ENCODE measurements at regions not wholly inside any gene's neighbourhood (a gene's known extent, or its start where the extent isn't known, plus 50 kb on each side); places are given as distances from the start of the nearest gene placed in this dataset.

DNA sequence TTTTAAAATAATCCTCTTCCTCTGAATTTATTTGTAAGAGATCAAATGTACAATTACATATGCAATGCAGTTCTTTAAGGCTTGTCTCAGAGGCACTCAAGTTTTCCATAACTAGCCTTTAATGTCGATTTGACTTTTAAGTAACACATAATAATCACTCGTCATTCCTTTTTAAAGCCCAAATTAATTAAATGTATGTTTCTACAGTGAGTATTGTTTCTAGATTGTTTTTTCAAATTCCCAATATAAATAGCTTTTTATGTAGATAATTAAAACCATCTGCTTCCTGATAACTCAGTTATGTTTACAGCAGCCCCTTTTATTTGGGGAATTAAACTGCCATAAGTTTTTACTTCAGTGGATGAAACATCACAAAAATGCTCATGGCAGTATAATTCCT is 185.1 kb downstream of the ETNK1 start:
- no peak overlapping the region for H3K4me3 ChIP-seq (ENCODE audit: low read depth, low read length)
- TF ChIP-seq CTCF (IDR thresholded peaks at IDR 0.05; ENCODE audit: insufficient read depth in 1 of 2, low read depth in 1 of 2, low read length in 1 of 2, severe bottlenecking in 1 of 2, unreplicated experiment in 1 of 2) = no peak
- H3K27ac Mint-ChIP-seq (ENCODE audit: unreplicated experiment) = no peak overlapping the region
- no peaks in the 10 kb centered on the region for H3K36me3 Mint-ChIP-seq (ENCODE audit: insufficient read depth, unreplicated experiment)
- intact Hi-C loops (cut with micrococcal nuclease; ENCODE audit: unreplicated experiment) = no loop called here
- no peak overlapping the region for H3K4me3 Mint-ChIP-seq (ENCODE audit: unreplicated experiment)
- no peaks in the 10 kb centered on the region for H3K4me1 Mint-ChIP-seq (ENCODE audit: low read depth, unreplicated experiment)
- ChIA-PET CTCF (no interaction called here), POLR2A (no interaction called here)
- no peak for DNase-seq
- H3K9me3 Mint-ChIP-seq (ENCODE audit: unreplicated experiment) = no peaks in the 10 kb centered on the region
- no peaks in the 10 kb centered on the region for H3K27me3 ChIP-seq (replicated peaks; ENCODE audit: control insufficient read depth, insufficient read depth, low read length)
- H3K36me3 ChIP-seq (ENCODE audit: control insufficient read depth, insufficient read depth, low read length) = no peaks in the 10 kb centered on the region
- no peaks in the 10 kb centered on the region for H3K4me1 ChIP-seq
- no peaks in the 10 kb centered on the region for H3K9me3 ChIP-seq
- no TSS peak for BruUV-seq (replicated peaks)
- H3K27me3 Mint-ChIP-seq (ENCODE audit: insufficient read depth, unreplicated experiment) = peaks cover 26% of the 10 kb centered on the region

- Mint-ChIP-seq H3K36me3 (ENCODE audit: insufficient read depth, unreplicated experiment) (no peaks in the 10 kb centered on the region), H3K9me3 (ENCODE audit: unreplicated experiment) (no peaks in the 10 kb centered on the region), H3K27me3 (ENCODE audit: insufficient read depth, unreplicated experiment) (peaks cover 26% of the 10 kb centered on the region), H3K27ac (ENCODE audit: unreplicated experiment) (no peak overlapping the region), H3K4me1 (ENCODE audit: low read depth, unreplicated experiment) (no peaks in the 10 kb centered on the region), H3K4me3 (ENCODE audit: unreplicated experiment) (no peak overlapping the region)
- Histone ChIP-seq H3K9me3 (no peaks in the 10 kb centered on the region), H3K27me3 (replicated peaks; ENCODE audit: control insufficient read depth, insufficient read depth, low read length) (no peaks in the 10 kb centered on the region), H3K4me1 (no peaks in the 10 kb centered on the region), H3K4me3 (ENCODE audit: low read depth, low read length) (no peak overlapping the region), H3K36me3 (ENCODE audit: control insufficient read depth, insufficient read depth, low read length) (no peaks in the 10 kb centered on the region)
- intact Hi-C loops (cut with micrococcal nuclease; ENCODE audit: unreplicated experiment) = no loop called here
- no TSS peak for BruUV-seq (replicated peaks)
- DNase-seq = no peak
- no peak for TF ChIP-seq CTCF (IDR thresholded peaks at IDR 0.05; ENCODE audit: insufficient read depth in 1 of 2, low read depth in 1 of 2, low read length in 1 of 2, severe bottlenecking in 1 of 2, unreplicated experiment in 1 of 2)
- ChIA-PET POLR2A (no interaction called here), CTCF (no interaction called here)
These were observed 187.6 kb downstream of the ETNK1 start for GRCh38 chr12:22812531-22812930.

GRCh38 chr12:22821985-22822384 is 197.0 kb downstream of the ETNK1 start:
- no peak for DNase-seq
- ChIA-PET CTCF (no interaction called here), POLR2A (no interaction called here)
- Histone ChIP-seq H3K4me3 (ENCODE audit: low read depth, low read length) (no peak overlapping the region), H3K4me1 (peaks cover 3% of the 10 kb centered on the region), H3K36me3 (ENCODE audit: control insufficient read depth, insufficient read depth, low read length) (no peaks in the 10 kb centered on the region), H3K27me3 (replicated peaks; ENCODE audit: control insufficient read depth, insufficient read depth, low read length) (no peaks in the 10 kb centered on the region), H3K9me3 (0 out of 2 replicates have a peak, but pooled peaks cover 3% of the 10 kb centered on the region)
- Mint-ChIP-seq H3K27me3 (ENCODE audit: insufficient read depth, unreplicated experiment) (peaks cover 3% of the 10 kb centered on the region), H3K9me3 (ENCODE audit: unreplicated experiment) (peaks cover 17% of the 10 kb centered on the region), H3K27ac (ENCODE audit: unreplicated experiment) (no peak overlapping the region), H3K4me1 (ENCODE audit: low read depth, unreplicated experiment) (peaks cover 4% of the 10 kb centered on the region), H3K4me3 (ENCODE audit: unreplicated experiment) (no peak overlapping the region), H3K36me3 (ENCODE audit: insufficient read depth, unreplicated experiment) (no peaks in the 10 kb centered on the region)
- no TSS peak for BruUV-seq (replicated peaks)
- intact Hi-C loops (cut with micrococcal nuclease; ENCODE audit: unreplicated experiment) = no loop called here
- TF ChIP-seq CTCF (IDR thresholded peaks at IDR 0.05; ENCODE audit: insufficient read depth in 1 of 2, low read depth in 1 of 2, low read length in 1 of 2, severe bottlenecking in 1 of 2, unreplicated experiment in 1 of 2) = no peak

Data from Caco-2 (cell line).